B cell (primary cell): ENCODE measurements at regions not wholly inside any gene's neighbourhood (a gene's known extent, or its start where the extent isn't known, plus 50 kb on each side); places are given as distances from the start of the nearest gene placed in this dataset.

Experiments used
- EZH2 ChIP-seq: IDR thresholded peaks from 2 replicates; pipeline ENCODE4 v1.6.1; 2012; ENCODE audit warnings: borderline replicate concordance, low read depth, mild to moderate bottlenecking, moderate library complexity, low read length; ENCODE audit not compliant: insufficient read depth, poor library complexity, severe bottlenecking
- TF ChIP-seq, protein P1 (sequence below): fragments of 200-600 bp; IDR thresholded peaks from one replicate; pipeline ENCODE4 v1.8.0; 2022; ENCODE audit warnings: antibody characterized with exemption, mild to moderate bottlenecking

DNA sequence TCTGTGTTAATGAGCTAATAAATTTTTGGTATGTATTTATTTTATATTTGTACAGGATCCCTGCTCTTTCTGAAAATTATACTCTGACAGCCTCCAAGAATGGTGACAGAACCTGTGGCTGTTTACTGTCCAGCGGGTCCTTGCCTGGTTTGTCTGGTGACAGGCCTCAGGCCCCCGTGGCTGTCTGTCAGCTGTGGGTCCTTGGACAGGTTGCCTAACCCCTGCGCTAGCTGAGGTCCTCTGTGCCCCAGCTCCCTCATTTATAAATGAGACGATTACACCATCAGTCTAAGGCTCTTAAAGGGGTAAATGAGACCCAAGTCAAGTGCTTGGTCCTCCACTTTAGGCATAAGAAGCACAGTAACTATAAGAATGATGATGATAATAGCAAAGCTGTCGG lies 125.1 kb upstream of the COL5A1 start:
- TF ChIP-seq, protein P1, sequence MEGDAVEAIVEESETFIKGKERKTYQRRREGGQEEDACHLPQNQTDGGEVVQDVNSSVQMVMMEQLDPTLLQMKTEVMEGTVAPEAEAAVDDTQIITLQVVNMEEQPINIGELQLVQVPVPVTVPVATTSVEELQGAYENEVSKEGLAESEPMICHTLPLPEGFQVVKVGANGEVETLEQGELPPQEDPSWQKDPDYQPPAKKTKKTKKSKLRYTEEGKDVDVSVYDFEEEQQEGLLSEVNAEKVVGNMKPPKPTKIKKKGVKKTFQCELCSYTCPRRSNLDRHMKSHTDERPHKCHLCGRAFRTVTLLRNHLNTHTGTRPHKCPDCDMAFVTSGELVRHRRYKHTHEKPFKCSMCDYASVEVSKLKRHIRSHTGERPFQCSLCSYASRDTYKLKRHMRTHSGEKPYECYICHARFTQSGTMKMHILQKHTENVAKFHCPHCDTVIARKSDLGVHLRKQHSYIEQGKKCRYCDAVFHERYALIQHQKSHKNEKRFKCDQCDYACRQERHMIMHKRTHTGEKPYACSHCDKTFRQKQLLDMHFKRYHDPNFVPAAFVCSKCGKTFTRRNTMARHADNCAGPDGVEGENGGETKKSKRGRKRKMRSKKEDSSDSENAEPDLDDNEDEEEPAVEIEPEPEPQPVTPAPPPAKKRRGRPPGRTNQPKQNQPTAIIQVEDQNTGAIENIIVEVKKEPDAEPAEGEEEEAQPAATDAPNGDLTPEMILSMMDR: no peak
- TF ChIP-seq EZH2: no peak
